SU-DHL-6 (cell line): ENCODE measurements at regions not wholly inside any gene's neighbourhood (a gene's known extent, or its start where the extent isn't known, plus 50 kb on each side); places are given as distances from the start of the nearest gene placed in this dataset.

Experiments
- H2AFZ ChIP-seq: fragments of 200-600 bp; sonication (generic); 2 replicates; pipeline ENCODE4 v1.6.1; 2014; ENCODE audit warnings: low read depth, mild to moderate bottlenecking, moderate library complexity, mixed read lengths, antibody characterized with exemption, low read length; ENCODE audit not compliant: severe bottlenecking
- H3F3A ChIP-seq: fragments of 200-600 bp; shearing (Covaris generic); 2 replicates; pipeline ENCODE4 v1.6.0; 2016; ENCODE audit warnings: antibody characterized with exemption, mild to moderate bottlenecking; ENCODE audit not compliant: insufficient read depth
- H3K27ac ChIP-seq: fragments of 200-600 bp; sonication (generic); 2 replicates; pipeline ENCODE4 v1.5.1; 2016; ENCODE audit warnings: low read depth, mild to moderate bottlenecking, low read length, moderate library complexity, mixed read lengths
- H3K27me3 ChIP-seq: fragments of 200-600 bp; sonication (generic), shearing (Covaris generic); 2 replicates; pipeline ENCODE4 v1.6.0; 2014; ENCODE audit warnings: mild to moderate bottlenecking, low read length
- H3K36me3 ChIP-seq: fragments of 200-600 bp; sonication (generic); 2 replicates; pipeline ENCODE4 v1.6.1; 2014; ENCODE audit warnings: mild to moderate bottlenecking, low read length, mixed read lengths
- H3K4me2 ChIP-seq: fragments of 300-600, 200-600 bp; shearing (Covaris generic), sonication (generic); 2 replicates; pipeline ENCODE4 v1.6.0; 2014; ENCODE audit warnings: low read length, low read depth, mild to moderate bottlenecking; ENCODE audit not compliant: poor library complexity, severe bottlenecking
- H3K4me3 ChIP-seq: fragments of 200-600 bp; sonication (generic); 2 replicates; pipeline ENCODE4 v1.5.1; 2014; ENCODE audit warnings: antibody characterized with exemption, low read length, mild to moderate bottlenecking, mixed read lengths; ENCODE audit not compliant: insufficient read depth, poor library complexity, severe bottlenecking
- H3K79me2 ChIP-seq: fragments of 200-600 bp; sonication (generic); 2 replicates; pipeline ENCODE4 v1.6.1; 2014; ENCODE audit warnings: mild to moderate bottlenecking, low read length, moderate library complexity; ENCODE audit not compliant: insufficient read depth
- H3K9ac ChIP-seq: fragments of 200-600 bp; sonication (generic); 2 replicates; pipeline ENCODE4 v1.7.0; 2014; ENCODE audit warnings: mild to moderate bottlenecking, low read length
- H3K9me2 ChIP-seq: fragments of 200-600 bp; sonication (generic); replicated peaks from 2 replicates; pipeline ENCODE4 v1.6.1; 2014; ENCODE audit warnings: low read length; ENCODE audit not compliant: insufficient read depth
- H3K9me3 ChIP-seq: fragments of 200-600 bp; sonication (generic); 2 replicates; pipeline ENCODE4 v1.6.1; 2014; ENCODE audit warnings: low read length, mixed read lengths; ENCODE audit not compliant: insufficient read depth
- H4K20me1 ChIP-seq: fragments of 200-600 bp; sonication (generic); 2 replicates; pipeline ENCODE4 v1.6.1; 2014; ENCODE audit warnings: low read depth, mild to moderate bottlenecking, antibody characterized with exemption, low read length, moderate library complexity, mixed read lengths
- CTCF ChIP-seq: fragments of 200-600 bp; sonication (generic); IDR thresholded peaks from one replicate; pipeline ENCODE4 v1.5.1; 2017; ENCODE audit warnings: antibody characterized with exemption, mild to moderate bottlenecking, low read length, moderate library complexity; ENCODE audit not compliant: insufficient read depth, poor library complexity, severe bottlenecking
- EZH2phosphoT487 ChIP-seq: fragments of 200-600 bp; sonication (generic), shearing (Covaris generic); conservative IDR thresholded peaks from 2 replicates; pipeline ENCODE4 v1.6.1; 2018; ENCODE audit warnings: mild to moderate bottlenecking, antibody characterized with exemption, low read length, moderate library complexity, mixed read lengths

DNA sequence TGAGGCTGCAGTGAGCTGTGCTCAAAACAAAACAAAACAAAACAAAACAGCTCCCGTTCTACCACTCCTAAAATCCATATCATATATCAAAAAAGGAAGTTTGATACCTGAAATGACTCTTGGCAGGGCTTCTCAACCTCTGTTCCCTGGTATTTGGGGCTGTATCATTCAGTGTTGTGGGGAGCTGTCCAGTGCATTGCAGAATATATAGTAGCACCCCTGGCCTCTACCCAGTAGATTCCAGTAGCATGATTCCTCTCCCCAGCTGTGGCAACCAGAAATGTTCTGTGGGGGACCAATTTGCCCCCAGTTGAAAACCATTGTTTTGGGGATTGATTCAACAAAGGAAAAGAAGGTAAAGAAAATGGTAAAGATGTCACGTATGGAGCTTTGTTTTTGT lies 238.9 kb downstream of the PRL start:
- Histone ChIP-seq H3K27ac (no peak overlapping the region), H3K4me3 (no peak overlapping the region), H4K20me1 (no peaks in the 10 kb centered on the region), H3K9me2 (no peaks in the 10 kb centered on the region), H3K9me3 (no peaks in the 10 kb centered on the region), H3K79me2 (no peaks in the 10 kb centered on the region), H2AFZ (no peak overlapping the region), H3K9ac (no peak overlapping the region), H3F3A (no peaks in the 10 kb centered on the region), H3K27me3 (no peaks in the 10 kb centered on the region), H3K36me3 (no peaks in the 10 kb centered on the region), H3K4me2 (no peak overlapping the region)
- no peak for TF ChIP-seq CTCF
- no peak for TF ChIP-seq EZH2phosphoT487

DNA sequence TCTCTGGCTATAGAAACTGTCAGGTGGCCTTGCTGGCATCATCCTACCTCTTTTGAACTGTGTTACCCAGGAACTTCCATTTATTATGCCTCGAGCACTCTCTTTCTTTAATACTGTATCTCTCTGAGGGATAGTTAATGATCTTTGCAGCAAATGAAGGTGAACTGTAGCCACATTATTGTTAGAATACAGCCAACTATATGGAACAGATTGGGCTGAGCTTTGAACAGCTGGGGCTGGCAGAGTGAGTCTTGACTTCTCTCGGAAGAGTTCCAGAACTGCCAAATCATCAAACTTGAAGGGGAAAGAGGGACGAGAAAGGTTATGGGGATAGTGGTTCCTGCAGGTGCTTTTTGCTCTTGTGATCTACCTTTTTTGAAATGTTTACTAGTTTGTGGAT lies 237.7 kb downstream of the PRL start:
- Histone ChIP-seq H3K9ac (no peak overlapping the region), H4K20me1 (no peaks in the 10 kb centered on the region), H3K4me3 (no peak overlapping the region), H3K9me2 (no peaks in the 10 kb centered on the region), H2AFZ (no peak overlapping the region), H3K79me2 (no peaks in the 10 kb centered on the region), H3K36me3 (no peaks in the 10 kb centered on the region), H3K27me3 (no peaks in the 10 kb centered on the region), H3K4me2 (no peak overlapping the region), H3K9me3 (no peaks in the 10 kb centered on the region), H3K27ac (no peak overlapping the region), H3F3A (no peaks in the 10 kb centered on the region)
- TF ChIP-seq EZH2phosphoT487 (no peak), CTCF (no peak)

DNA sequence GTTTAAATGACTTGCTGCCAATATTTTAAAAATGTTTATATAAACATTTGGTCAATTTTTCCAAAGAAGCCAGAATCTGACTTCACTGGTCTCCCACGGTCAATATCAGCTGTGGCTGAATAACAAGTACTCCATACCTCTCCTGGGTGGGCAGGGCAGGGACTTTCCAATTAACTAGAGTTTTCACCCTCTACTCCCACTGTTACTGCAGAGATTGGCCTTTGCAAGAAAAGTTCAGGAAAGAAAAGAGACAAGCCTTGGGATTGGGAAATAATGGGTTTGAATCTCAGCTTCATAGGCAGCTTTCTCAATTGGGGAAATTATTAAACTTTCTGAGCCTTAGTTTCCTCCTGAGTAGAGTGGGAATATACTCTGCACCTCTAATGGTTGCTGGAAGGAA lies 236.9 kb downstream of the PRL start:
- no peak overlapping the region for H3K4me2 ChIP-seq
- H3K27me3 ChIP-seq = no peaks in the 10 kb centered on the region
- H3K9me2 ChIP-seq = no peaks in the 10 kb centered on the region
- H3K27ac ChIP-seq = no peak overlapping the region
- TF ChIP-seq EZH2phosphoT487 (no peak), CTCF (no peak)
- no peak overlapping the region for H3K9ac ChIP-seq
- no peaks in the 10 kb centered on the region for H3F3A ChIP-seq
- no peaks in the 10 kb centered on the region for H3K9me3 ChIP-seq
- no peak overlapping the region for H3K4me3 ChIP-seq
- H3K36me3 ChIP-seq = no peaks in the 10 kb centered on the region
- no peak overlapping the region for H2AFZ ChIP-seq
- no peaks in the 10 kb centered on the region for H4K20me1 ChIP-seq
- no peaks in the 10 kb centered on the region for H3K79me2 ChIP-seq
